Activated CD4-positive, alpha-beta T cell treated with anti-CD3 and anti-CD28 coated beads, Interleukin-2, amount 10 ng/mL, durations not matched to agents 7 days and 5 days (primary cell): ENCODE measurements at regions not wholly inside any gene's neighbourhood (a gene's known extent, or its start where the extent isn't known, plus 50 kb on each side); places are given as distances from the start of the nearest gene placed in this dataset.
"Not testable (repeated sequence)": the region's sequence is repeated elsewhere in the genome, so short reads cannot be mapped to it uniquely, and the experiment has no call there.

Source experiments
- CTCF ChIA-PET: fragments of 350-600 bp; sonication (Branson Sonifier 250); formaldehyde crosslinking; loops from one replicate; lab custom pipeline; 2021; ENCODE audit warnings: antibody characterized with exemption; lab: Charles Lee
- POLR2A ChIA-PET: fragments of 350-600 bp; sonication (Branson Sonifier 250); formaldehyde crosslinking; loops from one replicate; lab custom pipeline; 2021; ENCODE audit warnings: antibody characterized with exemption; lab: Charles Lee
- DNase-seq: peaks from one replicate; pipeline ENCODE4 v3.0.0-alpha.2; 2020
- H3K27ac Mint-ChIP-seq: one replicate; pipeline ENCODE4 v1.8.0; 2021; ENCODE audit warnings: mild to moderate bottlenecking, moderate library complexity, mixed read lengths
- H3K27me3 Mint-ChIP-seq: one replicate; pipeline ENCODE4 v1.8.0; 2021; ENCODE audit warnings: mixed read lengths
- H3K36me3 Mint-ChIP-seq: one replicate; pipeline ENCODE4 v1.8.0; 2021; ENCODE audit warnings: low read depth, mixed read lengths
- H3K4me1 Mint-ChIP-seq: one replicate; pipeline ENCODE4 v1.8.0; 2021; ENCODE audit warnings: mixed read lengths
- H3K4me3 Mint-ChIP-seq: one replicate; pipeline ENCODE4 v1.8.0; 2021; ENCODE audit warnings: mild to moderate bottlenecking, moderate library complexity, mixed read lengths
- H3K9me3 Mint-ChIP-seq: one replicate; pipeline ENCODE4 v1.8.0; 2021; ENCODE audit warnings: mixed read lengths

- ChIA-PET CTCF (no interaction called here), POLR2A (no interaction called here)
- Mint-ChIP-seq H3K27me3 (no peaks in the 10 kb centered on the region), H3K27ac (no peak overlapping the region), H3K4me3 (no peak overlapping the region), H3K36me3 (no peaks in the 10 kb centered on the region), H3K4me1 (no peaks in the 10 kb centered on the region), H3K9me3 (peaks cover 3% of the 10 kb centered on the region)
- no peak for DNase-seq
These were observed 1541.1 kb upstream of the WWC1 start for GRCh38 chr5:166750376-166750775.

GRCh38 chr5:166758151-166758550 is 1533.3 kb upstream of the WWC1 start:
- CTCF ChIA-PET = no interaction called here
- POLR2A ChIA-PET = no interaction called here
- H3K4me3 Mint-ChIP-seq = no peak overlapping the region
- DNase-seq = no peak
- H3K27ac Mint-ChIP-seq = no peak overlapping the region
- H3K9me3 Mint-ChIP-seq = peaks cover 15% of the 10 kb centered on the region
- no peaks in the 10 kb centered on the region for H3K4me1 Mint-ChIP-seq
- H3K36me3 Mint-ChIP-seq = no peaks in the 10 kb centered on the region
- no peaks in the 10 kb centered on the region for H3K27me3 Mint-ChIP-seq

- no peaks in the 10 kb centered on the region for H3K27me3 Mint-ChIP-seq
- H3K4me3 Mint-ChIP-seq = no peak overlapping the region
- H3K36me3 Mint-ChIP-seq = no peaks in the 10 kb centered on the region
- peaks cover 11% of the 10 kb centered on the region for H3K9me3 Mint-ChIP-seq
- H3K4me1 Mint-ChIP-seq = no peaks in the 10 kb centered on the region
- no peak for DNase-seq
- H3K27ac Mint-ChIP-seq = no peak overlapping the region
- ChIA-PET CTCF (no interaction called here), POLR2A (no interaction called here)
These were observed 1523.6 kb upstream of the WWC1 start for GRCh38 chr5:166767858-166768257.

GRCh38 chr5:166768536-166768935 is 1522.9 kb upstream of the WWC1 start:
- Mint-ChIP-seq H3K9me3 (peaks cover 11% of the 10 kb centered on the region), H3K4me1 (no peaks in the 10 kb centered on the region), H3K4me3 (no peak overlapping the region), H3K27ac (no peak overlapping the region), H3K36me3 (no peaks in the 10 kb centered on the region), H3K27me3 (no peaks in the 10 kb centered on the region)
- CTCF ChIA-PET = no interaction called here
- POLR2A ChIA-PET = no interaction called here
- DNase-seq = no peak

- H3K9me3 Mint-ChIP-seq = peaks cover 10% of the 10 kb centered on the region
- H3K36me3 Mint-ChIP-seq = no peaks in the 10 kb centered on the region
- no peaks in the 10 kb centered on the region for H3K27me3 Mint-ChIP-seq
- H3K4me3 Mint-ChIP-seq = no peak overlapping the region
- DNase-seq = no peak
- ChIA-PET CTCF (no interaction called here), POLR2A (no interaction called here)
- no peaks in the 10 kb centered on the region for H3K4me1 Mint-ChIP-seq
- H3K27ac Mint-ChIP-seq = no peak overlapping the region
These were observed 1518.7 kb upstream of the WWC1 start for GRCh38 chr5:166772770-166773169.

GRCh38 chr5:166781737-166782136 is 1509.7 kb upstream of the WWC1 start:
- no peaks in the 10 kb centered on the region for H3K36me3 Mint-ChIP-seq
- no peaks in the 10 kb centered on the region for H3K4me1 Mint-ChIP-seq
- no peak for DNase-seq
- POLR2A ChIA-PET = no interaction called here
- CTCF ChIA-PET = no interaction called here
- H3K27ac Mint-ChIP-seq = no peak overlapping the region
- H3K9me3 Mint-ChIP-seq = no peaks in the 10 kb centered on the region
- H3K27me3 Mint-ChIP-seq = no peaks in the 10 kb centered on the region
- no peak overlapping the region for H3K4me3 Mint-ChIP-seq

GRCh38 chr5:166784545-166785078 is 1506.8 kb upstream of the WWC1 start:
- H3K27me3 Mint-ChIP-seq = no peaks in the 10 kb centered on the region
- no peaks in the 10 kb centered on the region for H3K36me3 Mint-ChIP-seq
- no peak overlapping the region for H3K4me3 Mint-ChIP-seq
- CTCF ChIA-PET = no interaction called here
- peaks cover 3% of the 10 kb centered on the region for H3K9me3 Mint-ChIP-seq
- no peak for DNase-seq
- POLR2A ChIA-PET = no interaction called here
- no peaks in the 10 kb centered on the region for H3K4me1 Mint-ChIP-seq
- no peak overlapping the region for H3K27ac Mint-ChIP-seq

- Mint-ChIP-seq H3K4me1 (no peaks in the 10 kb centered on the region), H3K36me3 (no peaks in the 10 kb centered on the region), H3K9me3 (peaks cover 3% of the 10 kb centered on the region), H3K4me3 (no peak overlapping the region), H3K27ac (no peak overlapping the region), H3K27me3 (no peaks in the 10 kb centered on the region)
- ChIA-PET POLR2A (no interaction called here), CTCF (no interaction called here)
- no peak for DNase-seq
These were observed 1505.3 kb upstream of the WWC1 start for GRCh38 chr5:166786178-166786577.

- H3K36me3 Mint-ChIP-seq = no peaks in the 10 kb centered on the region
- H3K27ac Mint-ChIP-seq = no peak overlapping the region
- peaks cover 3% of the 10 kb centered on the region for H3K9me3 Mint-ChIP-seq
- CTCF ChIA-PET = no interaction called here
- H3K4me3 Mint-ChIP-seq = no peak overlapping the region
- no peaks in the 10 kb centered on the region for H3K4me1 Mint-ChIP-seq
- POLR2A ChIA-PET = no interaction called here
- no peak for DNase-seq
- H3K27me3 Mint-ChIP-seq = no peaks in the 10 kb centered on the region
These were observed 1504.6 kb upstream of the WWC1 start for GRCh38 chr5:166786889-166787288.

- Mint-ChIP-seq H3K4me1 (no peaks in the 10 kb centered on the region), H3K36me3 (no peaks in the 10 kb centered on the region), H3K4me3 (no peak overlapping the region), H3K27ac (no peak overlapping the region), H3K27me3 (no peaks in the 10 kb centered on the region), H3K9me3 (peaks cover 3% of the 10 kb centered on the region)
- ChIA-PET CTCF (no interaction called here), POLR2A (no interaction called here)
- no peak for DNase-seq
These were observed 1503.4 kb upstream of the WWC1 start for GRCh38 chr5:166788050-166788449.

GRCh38 chr5:166795756-166796155 is 1495.7 kb upstream of the WWC1 start:
- H3K9me3 Mint-ChIP-seq = peaks cover 7% of the 10 kb centered on the region
- no peaks in the 10 kb centered on the region for H3K27me3 Mint-ChIP-seq
- no peak overlapping the region for H3K27ac Mint-ChIP-seq
- no peaks in the 10 kb centered on the region for H3K36me3 Mint-ChIP-seq
- no peak overlapping the region for H3K4me3 Mint-ChIP-seq
- no peaks in the 10 kb centered on the region for H3K4me1 Mint-ChIP-seq
- no peak for DNase-seq
- ChIA-PET CTCF (interaction anchor here (1.1 kb wide), 1 partner anchor 133 kb away, joined by 3 read pairs; no protein-coding TSS in a partner anchor), POLR2A (no interaction called here)

- Mint-ChIP-seq H3K9me3 (peaks cover 22% of the 10 kb centered on the region), H3K27ac (no peak overlapping the region), H3K4me3 (no peak overlapping the region), H3K27me3 (no peaks in the 10 kb centered on the region), H3K36me3 (no peaks in the 10 kb centered on the region), H3K4me1 (no peaks in the 10 kb centered on the region)
- ChIA-PET CTCF (no interaction called here), POLR2A (no interaction called here)
- DNase-seq = no peak
These were observed 1488.4 kb upstream of the WWC1 start for GRCh38 chr5:166803058-166803457.

- H3K27me3 Mint-ChIP-seq, DNase-seq, H3K36me3 Mint-ChIP-seq, H3K4me3 Mint-ChIP-seq, H3K27ac Mint-ChIP-seq, H3K4me1 Mint-ChIP-seq, POLR2A ChIA-PET: not testable (repeated sequence)
- peaks cover 24% of the 10 kb centered on the region for H3K9me3 Mint-ChIP-seq
- CTCF ChIA-PET = interaction anchor here (0.7 kb wide), 1 partner anchor 257 kb away, joined by 4 read pairs; no protein-coding TSS in a partner anchor
These were observed 1487.2 kb upstream of the WWC1 start for GRCh38 chr5:166804223-166804622.

GRCh38 chr5:166804693-166805092 is 1486.8 kb upstream of the WWC1 start:
- DNase-seq, H3K27ac Mint-ChIP-seq, POLR2A ChIA-PET, H3K4me3 Mint-ChIP-seq, H3K27me3 Mint-ChIP-seq, H3K4me1 Mint-ChIP-seq, H3K36me3 Mint-ChIP-seq: not testable (repeated sequence)
- CTCF ChIA-PET = interaction anchor here (0.7 kb wide), 1 partner anchor 257 kb away, joined by 4 read pairs; no protein-coding TSS in a partner anchor
- H3K9me3 Mint-ChIP-seq = peaks cover 21% of the 10 kb centered on the region
